Prostate gland (tissue), 2 donors: ENCODE measurements at regions not wholly inside any gene's neighbourhood (a gene's known extent, or its start where the extent isn't known, plus 50 kb on each side); places are given as distances from the start of the nearest gene placed in this dataset.

Source experiments
- CTCF ChIP-seq, 4 experiments: fragments of 200-600 bp in 2 of 4; fragments of 450-650 bp in 2 of 4; sonication (generic) in 2 of 4; IDR thresholded peaks; 1 replicate in 3 of 4; 2 replicates in 1 of 4; pipeline ENCODE4 v1.5.1; 2016 to 2019; ENCODE audit warnings: antibody characterized with exemption in 4 of 4, mild to moderate bottlenecking in 2 of 4, moderate library complexity in 2 of 4
- POLR2A ChIP-seq: fragments of 450-650 bp; IDR thresholded peaks from one replicate; pipeline ENCODE4 v1.6.1; 2016; ENCODE audit warnings: antibody characterized with exemption, mild to moderate bottlenecking

DNA sequence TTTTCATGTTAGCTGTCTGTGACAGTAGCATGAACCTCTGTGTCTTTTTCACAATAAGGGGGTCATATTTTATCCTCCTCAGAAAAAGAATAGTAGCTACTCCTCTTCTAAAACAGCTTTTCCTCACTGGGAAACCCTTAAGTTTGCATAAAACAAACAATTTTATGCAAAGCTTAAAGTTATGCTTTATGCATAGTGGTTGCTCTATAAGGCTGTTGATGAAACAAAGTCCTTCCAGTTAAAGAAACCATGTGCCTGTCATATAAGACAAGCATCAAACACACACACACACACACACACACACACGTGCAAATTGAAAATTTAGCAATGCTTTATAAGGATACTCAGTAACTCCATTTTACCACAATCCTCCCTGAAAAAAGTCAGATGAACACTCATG lies 107.0 kb downstream of the CHD1L start:
- no peak for TF ChIP-seq CTCF (IDR thresholded peaks at IDR 0.05)
- TF ChIP-seq POLR2A = no peak
